BLaER1 treated with 17β-estradiol and CSF1 and Interleukin-3, amounts not matched to agents 10 nM and 100 nM (cell line): ENCODE measurements at regions not wholly inside any gene's neighbourhood (a gene's known extent, or its start where the extent isn't known, plus 50 kb on each side); places are given as distances from the start of the nearest gene placed in this dataset.
"Not testable (repeated sequence)": the region's sequence is repeated elsewhere in the genome, so short reads cannot be mapped to it uniquely, and the experiment has no call there.

Source experiments
- H3K27ac ChIP-seq, 11 experiments: shearing (Covaris generic); formaldehyde crosslinking; 2 replicates each; pipeline ENCODE4 v1.8.1; 2022
- H3K27me3 ChIP-seq, 11 experiments: shearing (Covaris generic); formaldehyde crosslinking; 2 replicates each; pipeline ENCODE4 v1.8.1; 2022
- H3K36me3 ChIP-seq, 11 experiments: shearing (Covaris generic); formaldehyde crosslinking; 2 replicates each; pipeline ENCODE4 v1.8.1; 2022
- H3K4me1 ChIP-seq, 10 experiments: shearing (Covaris generic); formaldehyde crosslinking; 2 replicates each; pipeline ENCODE4 v1.8.1; 2022
- H3K4me2 ChIP-seq, 11 experiments: shearing (Covaris generic); formaldehyde crosslinking; 2 replicates each; pipeline ENCODE4 v1.8.1; 2022
- H3K4me3 ChIP-seq, 10 experiments: shearing (Covaris generic); formaldehyde crosslinking; 2 replicates each; pipeline ENCODE4 v1.8.1; 2022
- H3K9ac ChIP-seq, 11 experiments: shearing (Covaris generic); formaldehyde crosslinking; 2 replicates each; pipeline ENCODE4 v1.8.1; 2022
- H3K9me3 ChIP-seq, 11 experiments: shearing (Covaris generic); formaldehyde crosslinking; replicated peaks in 1 of 11; 2 replicates each; pipeline ENCODE4 v1.8.1; 2022
- H4K20me1 ChIP-seq, 11 experiments: shearing (Covaris generic); formaldehyde crosslinking; 2 replicates each; pipeline ENCODE4 v1.8.1; 2022
- Cebpa-rat ChIP-seq, 11 experiments: shearing (Covaris generic); IDR thresholded peaks; 2 replicates each; pipeline ENCODE4 v1.8.1; 2022

GRCh38 chr3:74167926-74168325, 446.5 kb downstream of the CNTN3 start:
- Histone ChIP-seq H3K4me1 (no peaks in the 10 kb centered on the region), H3K27ac (no peak overlapping the region), H3K4me3 (no peak overlapping the region), H3K27me3 (no peaks in the 10 kb centered on the region), H3K9me3 (peaks cover 0 to 1% (median 0%) of the 10 kb centered on the region in 11 experiments; a peak in 4 of 22 replicates), H3K36me3 (no peaks in the 10 kb centered on the region), H3K4me2 (no peak overlapping the region), H4K20me1 (no peaks in the 10 kb centered on the region), H3K9ac (no peak overlapping the region)
- TF ChIP-seq Cebpa-rat (IDR thresholded peaks at IDR 0.05): no peak

GRCh38 chr3:74165211-74165610, 449.2 kb downstream of the CNTN3 start:
- Histone ChIP-seq H3K27me3 (no peaks in the 10 kb centered on the region), H3K4me1 (no peaks in the 10 kb centered on the region), H3K36me3 (no peaks in the 10 kb centered on the region), H3K27ac (no peak overlapping the region), H3K4me2 (no peak overlapping the region), H4K20me1 (no peaks in the 10 kb centered on the region), H3K4me3 (no peak overlapping the region), H3K9ac (no peak overlapping the region), H3K9me3 (peaks cover 0 to 11% (median 3%) of the 10 kb centered on the region in 11 experiments; a peak in 6 of 22 replicates)
- TF ChIP-seq Cebpa-rat (IDR thresholded peaks at IDR 0.05): no peak

- Histone ChIP-seq H3K9me3 (0 out of 22 replicates have a peak, but pooled peaks cover 0 to 8% (median 0%) of the 10 kb centered on the region in 11 experiments), H3K27ac (no peak overlapping the region), H3K36me3 (no peaks in the 10 kb centered on the region), H3K4me2 (no peak overlapping the region), H3K27me3 (no peaks in the 10 kb centered on the region), H3K4me1 (no peaks in the 10 kb centered on the region), H3K4me3 (no peak overlapping the region), H4K20me1 (no peaks in the 10 kb centered on the region), H3K9ac (no peak overlapping the region)
- TF ChIP-seq Cebpa-rat (IDR thresholded peaks at IDR 0.05): no peak
These were observed 465.0 kb downstream of the CNTN3 start for GRCh38 chr3:74149466-74149865.

- Histone ChIP-seq H4K20me1 (no peaks in the 10 kb centered on the region), H3K27me3 (no peaks in the 10 kb centered on the region), H3K4me1 (no peaks in the 10 kb centered on the region), H3K4me2 (no peak overlapping the region), H3K9ac (no peak overlapping the region), H3K4me3 (no peak overlapping the region), H3K9me3 (no peaks in the 10 kb centered on the region), H3K36me3 (no peaks in the 10 kb centered on the region), H3K27ac (no peak overlapping the region)
- TF ChIP-seq Cebpa-rat (IDR thresholded peaks at IDR 0.05): no peak
These were observed 469.2 kb downstream of the CNTN3 start for GRCh38 chr3:74145277-74145676.

- H3K4me2 ChIP-seq: no peak overlapping the region
- no peaks in the 10 kb centered on the region for H3K4me1 ChIP-seq
- no peaks in the 10 kb centered on the region for H3K27me3 ChIP-seq
- TF ChIP-seq Cebpa-rat (IDR thresholded peaks at IDR 0.05): no peak
- no peaks in the 10 kb centered on the region for H4K20me1 ChIP-seq
- no peak overlapping the region for H3K9ac ChIP-seq
- no peak overlapping the region for H3K27ac ChIP-seq
- H3K4me3 ChIP-seq: no peak overlapping the region
- H3K36me3 ChIP-seq: no peaks in the 10 kb centered on the region
- H3K9me3 ChIP-seq: no peaks in the 10 kb centered on the region
These were observed 474.8 kb downstream of the CNTN3 start for GRCh38 chr3:74139648-74140047.

GRCh38 chr3:74137790-74138189, 476.7 kb downstream of the CNTN3 start:
- no peaks in the 10 kb centered on the region for H3K36me3 ChIP-seq
- no peak for TF ChIP-seq Cebpa-rat (IDR thresholded peaks at IDR 0.05)
- no peak overlapping the region for H3K4me3 ChIP-seq
- no peaks in the 10 kb centered on the region; a peak in 1 of 22 replicates for H3K9me3 ChIP-seq
- H3K4me1 ChIP-seq: no peaks in the 10 kb centered on the region
- no peak overlapping the region for H3K27ac ChIP-seq
- H3K27me3 ChIP-seq: no peaks in the 10 kb centered on the region
- H3K9ac ChIP-seq: no peak overlapping the region
- no peaks in the 10 kb centered on the region for H4K20me1 ChIP-seq
- H3K4me2 ChIP-seq: no peak overlapping the region

GRCh38 chr3:74135808-74136207, 478.7 kb downstream of the CNTN3 start:
- H3K4me2 ChIP-seq: no peak overlapping the region
- no peak overlapping the region for H3K27ac ChIP-seq
- H3K4me1 ChIP-seq: no peaks in the 10 kb centered on the region
- H4K20me1 ChIP-seq: no peaks in the 10 kb centered on the region
- TF ChIP-seq Cebpa-rat (IDR thresholded peaks at IDR 0.05): no peak
- H3K27me3 ChIP-seq: no peaks in the 10 kb centered on the region
- H3K9me3 ChIP-seq: peaks cover 0 to 2% (median 0%) of the 10 kb centered on the region in 11 experiments; a peak in 4 of 22 replicates
- H3K9ac ChIP-seq: no peak overlapping the region
- H3K36me3 ChIP-seq: no peaks in the 10 kb centered on the region
- H3K4me3 ChIP-seq: no peak overlapping the region

GRCh38 chr3:74134831-74135230, 479.6 kb downstream of the CNTN3 start:
- H3K27ac ChIP-seq: no peak overlapping the region
- H3K9ac ChIP-seq: no peak overlapping the region
- H3K27me3 ChIP-seq: no peaks in the 10 kb centered on the region
- H3K4me3 ChIP-seq: no peak overlapping the region
- H3K4me2 ChIP-seq: no peak overlapping the region
- no peaks in the 10 kb centered on the region for H4K20me1 ChIP-seq
- H3K9me3 ChIP-seq: peaks cover 0 to 9% (median 6%) of the 10 kb centered on the region in 11 experiments; a peak in 7 of 22 replicates
- no peak for TF ChIP-seq Cebpa-rat (IDR thresholded peaks at IDR 0.05)
- H3K4me1 ChIP-seq: no peaks in the 10 kb centered on the region
- H3K36me3 ChIP-seq: no peaks in the 10 kb centered on the region

GRCh38 chr3:74131546-74132328, 482.7 kb downstream of the CNTN3 start:
- H3K9ac ChIP-seq, H3K27me3 ChIP-seq, H3K4me2 ChIP-seq, H3K4me3 ChIP-seq, H3K4me1 ChIP-seq, H4K20me1 ChIP-seq, H3K36me3 ChIP-seq, H3K27ac ChIP-seq, H3K9me3 ChIP-seq: not testable (repeated sequence)

GRCh38 chr3:74129611-74130010, 484.8 kb downstream of the CNTN3 start:
- H3K9ac ChIP-seq: no peak overlapping the region
- H3K4me1 ChIP-seq: no peaks in the 10 kb centered on the region
- no peak for TF ChIP-seq Cebpa-rat (IDR thresholded peaks at IDR 0.05)
- no peaks in the 10 kb centered on the region for H3K27me3 ChIP-seq
- H3K36me3 ChIP-seq: no peaks in the 10 kb centered on the region
- peaks cover 0 to 9% (median 6%) of the 10 kb centered on the region in 11 experiments; a peak in 7 of 22 replicates for H3K9me3 ChIP-seq
- H4K20me1 ChIP-seq: no peaks in the 10 kb centered on the region
- H3K27ac ChIP-seq: no peak overlapping the region
- no peak overlapping the region for H3K4me3 ChIP-seq
- H3K4me2 ChIP-seq: no peak overlapping the region
